AG04450 (cell line): ENCODE measurements at regions not wholly inside any gene's neighbourhood (a gene's known extent, or its start where the extent isn't known, plus 50 kb on each side); places are given as distances from the start of the nearest gene placed in this dataset.

Experiments used
- CTCF ChIA-PET: fragments of 300-600, 350-600 bp; formaldehyde crosslinking; extraction: SDS; loops from one replicate; lab custom pipeline; 2022; ENCODE audit warnings: antibody characterized with exemption, inconsistent platforms; lab: Charles Lee
- POLR2A ChIA-PET: fragments of 350-600 bp; formaldehyde crosslinking; extraction: SDS; loops from one replicate; lab custom pipeline; 2021; ENCODE audit warnings: antibody characterized with exemption, inconsistent platforms; lab: Yijun Ruan, JAX
- DNase-seq: peaks from one replicate; pipeline ENCODE4 v3.0.0-alpha.2; 2011; ENCODE audit warnings: low read depth, low spot score
- H3K27ac ChIP-seq: one replicate; pipeline ENCODE4 v1.5.1; 2012; ENCODE audit warnings: low read depth, low read length, control low read depth
- H3K27me3 ChIP-seq: one replicate; pipeline ENCODE4 v1.6.0; 2012; ENCODE audit warnings: low read length; ENCODE audit not compliant: control insufficient read depth, insufficient read depth
- H3K4me3 ChIP-seq: 2 replicates; pipeline ENCODE4 v1.5.1; 2011; ENCODE audit warnings: mild to moderate bottlenecking, low read depth, low read length, control low read depth
- H3K9me3 ChIP-seq: 2 replicates; pipeline ENCODE4 v1.5.1; 2012; ENCODE audit warnings: low read length; ENCODE audit not compliant: control insufficient read depth, insufficient read depth
- CTCF ChIP-seq: IDR thresholded peaks from 2 replicates; pipeline ENCODE4 v1.5.1; 2011; ENCODE audit warnings: low read depth, low read length, control low read depth, inconsistent platforms

DNA sequence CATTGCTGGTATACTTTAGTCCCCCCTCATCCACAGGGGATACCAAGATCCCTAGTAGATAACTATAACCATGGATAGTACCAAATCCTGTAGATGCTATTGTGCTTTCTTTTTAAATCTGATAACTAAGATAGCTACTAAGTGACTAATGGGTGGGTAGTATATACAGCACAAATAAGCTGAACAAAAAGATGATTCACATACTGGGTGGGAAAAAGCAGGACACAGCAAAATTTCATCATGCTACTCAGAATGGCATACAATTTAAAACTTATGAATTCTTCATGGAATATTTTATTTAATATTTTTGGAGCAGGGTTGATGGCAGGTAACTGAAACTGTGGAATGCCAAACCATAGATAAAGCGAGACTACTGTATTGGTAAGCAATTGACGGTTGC lies 161.6 kb downstream of the IL15 start:
- no peak overlapping the region for H3K27ac ChIP-seq
- H3K4me3 ChIP-seq: no peak overlapping the region
- POLR2A ChIA-PET: no interaction called here
- TF ChIP-seq CTCF: no peak
- DNase-seq: no peak
- H3K9me3 ChIP-seq: no peaks in the 10 kb centered on the region
- no peaks in the 10 kb centered on the region for H3K27me3 ChIP-seq
- CTCF ChIA-PET: no interaction called here

- TF ChIP-seq CTCF: no peak
- DNase-seq: no peak
- H3K4me3 ChIP-seq: no peak overlapping the region
- no peaks in the 10 kb centered on the region for H3K9me3 ChIP-seq
- no peaks in the 10 kb centered on the region for H3K27me3 ChIP-seq
- no peak overlapping the region for H3K27ac ChIP-seq
- ChIA-PET CTCF (no interaction called here), POLR2A (no interaction called here)
Observed at GRCh38 chr4:141801558-141801957, 165.2 kb downstream of the IL15 start.

- ChIA-PET POLR2A (interaction anchor here (0.7 kb wide), 1 partner anchor 95 kb away, joined by 3 read pairs; no protein-coding TSS in a partner anchor), CTCF (interaction anchor here (0.7 kb wide), 1 partner anchor 17 kb away, joined by 3 read pairs; no protein-coding TSS in a partner anchor)
- Histone ChIP-seq H3K27ac (no peak overlapping the region), H3K9me3 (no peaks in the 10 kb centered on the region), H3K4me3 (no peak overlapping the region), H3K27me3 (no peaks in the 10 kb centered on the region)
- no peak for TF ChIP-seq CTCF
- peak; percentile 23 for DNase-seq
Observed at GRCh38 chr4:141802333-141802732, 165.9 kb downstream of the IL15 start.

- ChIA-PET POLR2A (no interaction called here), CTCF (interaction anchor here (1.2 kb wide), 1 partner anchor 459 kb away, joined by 4 read pairs; no protein-coding TSS in a partner anchor)
- no peak for DNase-seq
- no peak for TF ChIP-seq CTCF
- Histone ChIP-seq H3K4me3 (no peak overlapping the region), H3K27ac (no peak overlapping the region), H3K27me3 (no peaks in the 10 kb centered on the region), H3K9me3 (no peaks in the 10 kb centered on the region)
Observed at GRCh38 chr4:141804836-141805235, 168.5 kb downstream of the IL15 start.

DNA sequence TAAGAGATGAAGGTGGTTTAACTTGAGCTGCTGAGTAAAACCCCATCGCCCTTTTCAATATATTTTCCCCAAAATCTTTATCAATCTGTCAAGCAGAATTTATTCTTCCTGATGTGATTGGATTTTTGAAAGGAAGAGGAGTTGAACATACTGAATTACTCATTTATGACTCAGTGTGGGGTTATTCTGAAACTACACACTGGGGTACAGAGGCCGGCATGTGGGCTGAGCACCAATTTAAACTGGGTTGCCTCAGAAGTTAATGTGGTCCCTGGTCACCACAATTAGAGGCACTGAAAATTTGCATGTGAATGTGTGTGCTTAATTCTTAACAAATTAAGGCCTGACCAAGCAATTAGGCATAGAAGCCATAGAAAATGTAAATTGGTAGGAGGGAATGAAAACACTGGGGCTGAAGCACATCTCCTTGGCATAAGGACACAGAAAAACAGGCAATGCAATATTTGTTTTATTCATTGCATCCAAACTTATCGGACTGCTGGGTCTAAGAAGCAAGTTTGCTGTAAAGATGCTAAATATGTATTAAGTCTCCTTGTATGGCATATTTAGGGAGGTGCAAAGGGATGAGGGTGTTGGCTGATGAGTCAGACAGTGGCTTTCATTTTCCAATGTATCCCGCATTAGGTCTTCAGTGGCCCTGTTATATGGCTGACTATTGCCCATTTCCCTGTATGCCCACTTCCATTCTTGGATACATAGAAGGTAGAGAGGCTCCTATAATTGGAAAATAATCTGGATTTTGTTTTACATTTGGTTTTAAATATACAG lies 170.9 kb downstream of the IL15 start:
- POLR2A ChIA-PET: no interaction called here

More for the DNA sequence above, 170.9 kb downstream of the IL15 start:
- no peaks in the 10 kb centered on the region for H3K27me3 ChIP-seq
- CTCF ChIA-PET: interaction anchor here (0.6 kb wide), 1 partner anchor 18 kb away, joined by 4 read pairs; no protein-coding TSS in a partner anchor
- no peak for TF ChIP-seq CTCF
- no peak overlapping the region for H3K27ac ChIP-seq
- H3K9me3 ChIP-seq: no peaks in the 10 kb centered on the region
- no peak for DNase-seq
- H3K4me3 ChIP-seq: no peak overlapping the region
